Fibroblast of pulmonary artery (primary cell): ENCODE measurements at regions not wholly inside any gene's neighbourhood (a gene's known extent, or its start where the extent isn't known, plus 50 kb on each side); places are given as distances from the start of the nearest gene placed in this dataset.

Experiments used
- DNase-seq: peaks from one replicate; pipeline ENCODE4 v3.0.0-alpha.2; 2010; ENCODE audit warnings: low read depth
- H3K4me3 ChIP-seq: replicated peaks from 2 replicates; pipeline ENCODE4 v1.5.1; 2011; ENCODE audit warnings: low read depth, mild to moderate bottlenecking, control low read depth, low read length, moderate library complexity
- TF ChIP-seq, protein P1 (sequence below): IDR thresholded peaks from 2 replicates; pipeline ENCODE4 v1.5.1; 2011; ENCODE audit warnings: mild to moderate bottlenecking, control low read depth, low read length, inconsistent platforms; ENCODE audit errors: missing control alignments

- no peak overlapping the region for H3K4me3 ChIP-seq
- peak; percentile 76 for DNase-seq
- TF ChIP-seq, protein P1, sequence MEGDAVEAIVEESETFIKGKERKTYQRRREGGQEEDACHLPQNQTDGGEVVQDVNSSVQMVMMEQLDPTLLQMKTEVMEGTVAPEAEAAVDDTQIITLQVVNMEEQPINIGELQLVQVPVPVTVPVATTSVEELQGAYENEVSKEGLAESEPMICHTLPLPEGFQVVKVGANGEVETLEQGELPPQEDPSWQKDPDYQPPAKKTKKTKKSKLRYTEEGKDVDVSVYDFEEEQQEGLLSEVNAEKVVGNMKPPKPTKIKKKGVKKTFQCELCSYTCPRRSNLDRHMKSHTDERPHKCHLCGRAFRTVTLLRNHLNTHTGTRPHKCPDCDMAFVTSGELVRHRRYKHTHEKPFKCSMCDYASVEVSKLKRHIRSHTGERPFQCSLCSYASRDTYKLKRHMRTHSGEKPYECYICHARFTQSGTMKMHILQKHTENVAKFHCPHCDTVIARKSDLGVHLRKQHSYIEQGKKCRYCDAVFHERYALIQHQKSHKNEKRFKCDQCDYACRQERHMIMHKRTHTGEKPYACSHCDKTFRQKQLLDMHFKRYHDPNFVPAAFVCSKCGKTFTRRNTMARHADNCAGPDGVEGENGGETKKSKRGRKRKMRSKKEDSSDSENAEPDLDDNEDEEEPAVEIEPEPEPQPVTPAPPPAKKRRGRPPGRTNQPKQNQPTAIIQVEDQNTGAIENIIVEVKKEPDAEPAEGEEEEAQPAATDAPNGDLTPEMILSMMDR: no peak
Observed at GRCh38 chr14:55514819-55515490, 65.1 kb upstream of the KTN1 start.

DNA sequence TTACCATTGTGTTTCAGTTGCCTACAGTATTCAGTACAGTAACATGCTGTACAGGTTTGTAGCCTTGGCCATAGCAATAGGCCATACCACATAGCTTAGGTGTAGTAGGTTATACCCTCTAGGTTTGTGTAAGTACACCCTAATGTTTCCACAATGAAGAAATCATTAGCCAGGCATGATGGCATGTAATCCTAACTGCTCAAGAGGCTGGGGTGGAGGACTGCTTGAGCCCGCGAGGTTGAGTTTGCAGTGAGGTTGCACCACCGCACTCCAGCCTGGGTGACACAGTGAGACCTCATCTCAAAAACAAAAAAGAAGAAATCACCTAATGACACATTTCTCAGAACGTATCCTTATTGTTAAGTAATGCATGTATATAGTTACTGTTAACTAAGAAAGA, 63.2 kb upstream of the KTN1 start:
- TF ChIP-seq, protein P1: no peak
- H3K4me3 ChIP-seq: no peak overlapping the region
- no peak for DNase-seq

DNA sequence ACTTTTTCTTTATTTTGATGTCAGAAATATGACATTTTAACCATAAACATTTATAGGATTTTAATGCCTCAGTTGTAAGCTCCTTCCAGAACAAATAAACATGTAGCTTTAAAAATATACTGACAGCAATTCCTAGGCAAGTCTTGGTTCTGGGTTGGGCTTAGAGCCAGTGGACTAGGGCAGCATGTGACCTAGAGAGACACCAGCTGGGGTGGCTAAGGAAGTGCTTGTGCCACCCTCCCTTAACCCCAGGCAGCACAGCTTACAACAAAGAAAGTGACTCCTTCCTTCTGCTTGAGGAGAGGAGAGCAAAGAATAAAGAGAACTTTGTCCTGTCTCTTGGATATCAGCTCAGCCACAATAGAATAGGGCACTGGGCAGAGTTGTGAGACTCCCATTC, 61.6 kb upstream of the KTN1 start:
- TF ChIP-seq, protein P1: no peak
- H3K4me3 ChIP-seq: no peak overlapping the region
- peak; percentile 27 for DNase-seq

DNA sequence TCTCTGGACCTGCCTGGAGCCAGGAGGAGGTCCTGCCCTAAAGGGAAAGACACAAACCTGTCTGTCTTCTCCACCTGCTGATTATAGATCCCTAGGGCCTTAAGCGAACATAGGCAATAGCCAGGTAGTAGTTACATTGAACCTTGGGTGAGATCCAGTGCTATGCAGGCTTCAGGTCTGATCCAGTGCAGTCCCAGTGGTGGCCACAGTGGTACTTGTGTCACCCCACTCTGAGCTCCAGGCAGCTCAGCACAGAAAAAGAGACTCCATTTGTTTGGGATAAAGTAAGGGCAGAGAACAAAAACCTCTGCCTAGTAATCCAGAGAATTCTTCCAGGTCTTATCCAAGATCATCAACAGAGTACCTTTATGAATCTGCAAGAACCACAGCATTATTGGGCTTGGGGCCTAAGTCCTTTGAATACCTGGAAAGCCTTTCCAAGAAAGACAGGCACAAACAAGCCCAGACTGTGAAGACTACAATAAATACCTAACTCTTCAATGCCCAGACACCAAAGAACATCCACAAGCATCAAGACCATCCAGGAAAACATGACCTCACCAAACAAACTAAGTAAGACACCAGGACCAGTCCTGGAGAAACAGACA, 60.4 kb upstream of the KTN1 start:
- no peak for DNase-seq
- TF ChIP-seq, protein P1: no peak
- H3K4me3 ChIP-seq: no peak overlapping the region

- TF ChIP-seq, protein P1: no peak
- DNase-seq: no peak
- H3K4me3 ChIP-seq: no peak overlapping the region
Observed at GRCh38 chr14:55523321-55523720, 56.7 kb upstream of the KTN1 start.
